ENCODE measurements at regions not wholly inside any gene's neighbourhood (a gene's known extent, or its start where the extent isn't known, plus 50 kb on each side); places are given as distances from the start of the nearest gene placed in this dataset.

DNA sequence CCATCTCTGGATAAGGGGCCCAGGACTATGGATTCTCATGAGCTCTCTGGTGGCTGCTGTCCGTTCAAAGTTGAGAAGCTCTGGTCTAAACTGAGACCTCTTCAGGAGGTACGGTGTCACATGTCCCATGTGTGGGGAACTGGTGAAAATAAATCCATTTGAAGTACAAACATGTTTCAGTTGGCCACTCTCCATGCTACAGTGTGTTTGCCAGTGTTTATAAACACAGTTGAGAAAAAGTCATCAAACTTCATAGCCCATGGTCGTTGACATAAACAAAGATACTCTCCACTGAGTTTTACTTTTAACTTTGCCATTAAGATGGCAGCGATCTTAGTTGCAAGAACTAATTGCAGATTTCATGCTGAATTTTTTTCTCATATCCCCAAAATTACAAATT is 72.8 kb downstream of the PSMG1 start:
- TF ChIP-seq, protein P1, sequence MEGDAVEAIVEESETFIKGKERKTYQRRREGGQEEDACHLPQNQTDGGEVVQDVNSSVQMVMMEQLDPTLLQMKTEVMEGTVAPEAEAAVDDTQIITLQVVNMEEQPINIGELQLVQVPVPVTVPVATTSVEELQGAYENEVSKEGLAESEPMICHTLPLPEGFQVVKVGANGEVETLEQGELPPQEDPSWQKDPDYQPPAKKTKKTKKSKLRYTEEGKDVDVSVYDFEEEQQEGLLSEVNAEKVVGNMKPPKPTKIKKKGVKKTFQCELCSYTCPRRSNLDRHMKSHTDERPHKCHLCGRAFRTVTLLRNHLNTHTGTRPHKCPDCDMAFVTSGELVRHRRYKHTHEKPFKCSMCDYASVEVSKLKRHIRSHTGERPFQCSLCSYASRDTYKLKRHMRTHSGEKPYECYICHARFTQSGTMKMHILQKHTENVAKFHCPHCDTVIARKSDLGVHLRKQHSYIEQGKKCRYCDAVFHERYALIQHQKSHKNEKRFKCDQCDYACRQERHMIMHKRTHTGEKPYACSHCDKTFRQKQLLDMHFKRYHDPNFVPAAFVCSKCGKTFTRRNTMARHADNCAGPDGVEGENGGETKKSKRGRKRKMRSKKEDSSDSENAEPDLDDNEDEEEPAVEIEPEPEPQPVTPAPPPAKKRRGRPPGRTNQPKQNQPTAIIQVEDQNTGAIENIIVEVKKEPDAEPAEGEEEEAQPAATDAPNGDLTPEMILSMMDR (IDR thresholded peaks at IDR 0.05): no peak
- no peak for TF ChIP-seq POLR2A (IDR thresholded peaks at IDR 0.05)

Measured in lower leg skin (tissue), 3 donors.